GM18520 (cell line): ENCODE measurements at regions not wholly inside any gene's neighbourhood (a gene's known extent, or its start where the extent isn't known, plus 50 kb on each side); places are given as distances from the start of the nearest gene placed in this dataset.

Source experiments
- ATAC-seq: cut with Tn5 transposase; IDR thresholded peaks from one replicate; pipeline ENCODE4 v1.9.1; 2021; ENCODE audit not compliant: unreplicated experiment

DNA sequence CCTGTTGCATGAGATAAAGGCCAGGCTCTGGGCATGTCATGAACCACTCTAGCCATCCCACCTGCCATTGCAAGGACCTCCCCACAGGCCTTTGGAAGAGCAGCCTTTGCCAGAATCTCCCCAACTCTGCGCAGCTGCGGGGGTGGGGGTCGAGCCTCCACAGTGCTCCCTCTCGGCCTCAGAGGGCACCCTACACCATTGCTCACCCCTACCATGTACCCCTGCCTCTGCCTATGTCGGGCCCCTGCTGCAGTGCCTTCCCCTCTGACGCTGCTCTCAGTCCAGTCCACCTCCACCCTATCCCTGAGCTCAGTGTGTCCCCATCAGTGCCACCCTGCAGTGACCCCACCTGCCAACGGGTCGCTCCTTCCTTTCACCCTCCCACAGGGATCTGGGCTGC, 679.7 kb upstream of the RAB6C start:
- ATAC-seq, result no peak

- no peak for ATAC-seq
Measured at GRCh38 chr2:129300456-129300855, 679.0 kb upstream of the RAB6C start.

DNA sequence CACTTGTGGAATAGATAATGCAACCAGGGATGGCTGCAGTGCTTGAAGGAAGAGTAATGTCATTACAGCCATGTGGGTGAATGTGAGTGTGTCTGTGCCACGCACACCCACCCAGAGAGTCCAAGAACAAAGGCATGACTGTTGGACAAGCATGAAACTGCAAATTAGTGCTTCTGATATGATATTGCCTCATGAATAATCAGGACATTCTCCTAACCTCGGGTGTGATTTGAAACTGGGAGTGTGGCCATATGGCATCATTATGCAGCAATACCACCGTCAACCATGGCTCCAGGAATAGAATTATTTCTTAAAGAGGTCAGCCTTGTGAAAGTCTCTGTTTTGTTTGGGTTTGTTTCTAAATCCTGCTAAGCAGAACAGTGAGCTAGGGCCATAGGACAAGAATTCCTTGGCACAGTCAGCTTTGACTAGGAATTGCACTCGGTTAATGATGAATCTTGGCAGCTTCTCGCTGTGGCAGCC, 678.0 kb upstream of the RAB6C start:
- no peak for ATAC-seq

DNA sequence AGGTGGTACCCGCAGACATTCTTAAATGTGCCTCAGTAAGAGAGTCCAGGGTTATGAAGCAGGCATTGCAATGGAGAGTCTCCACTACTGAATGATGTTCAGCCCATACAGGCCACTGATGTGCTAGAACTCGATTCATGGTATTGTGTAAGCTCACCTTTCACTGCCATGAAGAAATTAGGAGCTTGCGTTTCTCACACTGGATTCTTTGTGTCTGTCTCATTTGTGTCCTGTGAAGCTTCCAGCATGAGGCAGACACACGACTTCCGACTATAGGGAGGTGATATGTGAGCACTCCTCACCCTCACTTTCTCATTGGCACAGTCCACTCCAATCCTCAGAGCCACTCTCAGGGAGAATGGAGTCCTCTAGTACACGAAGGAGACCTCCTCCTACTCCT, 677.4 kb upstream of the RAB6C start:
- ATAC-seq, result no peak

DNA sequence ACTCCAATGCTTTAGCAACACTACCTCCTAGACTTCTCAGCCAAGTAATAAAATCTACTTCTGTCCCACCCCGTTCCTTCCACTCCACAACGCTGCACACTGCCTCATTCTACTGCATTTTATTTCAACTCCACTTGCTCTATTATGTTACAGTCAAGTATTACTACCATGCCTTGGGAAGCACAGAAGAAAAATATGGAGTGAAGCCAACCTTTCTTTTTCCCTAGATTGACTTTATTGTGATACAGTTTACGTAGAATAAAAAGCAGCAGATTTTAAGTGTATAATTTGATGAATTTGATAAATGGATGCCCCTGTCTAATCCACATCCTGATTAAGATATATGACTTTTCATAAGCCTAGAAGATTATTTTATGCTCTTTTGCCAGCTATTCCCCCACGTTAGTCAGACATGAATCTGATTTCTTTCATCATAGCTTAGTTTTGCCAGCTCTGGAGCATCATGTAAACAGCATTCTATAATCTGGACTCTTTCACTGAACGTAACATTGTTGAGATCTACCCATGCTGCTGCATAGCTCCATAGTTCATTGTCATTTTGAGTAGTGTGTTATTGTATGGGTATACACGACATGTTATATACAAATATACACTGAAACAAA, 676.8 kb upstream of the RAB6C start:
- no peak for ATAC-seq

DNA sequence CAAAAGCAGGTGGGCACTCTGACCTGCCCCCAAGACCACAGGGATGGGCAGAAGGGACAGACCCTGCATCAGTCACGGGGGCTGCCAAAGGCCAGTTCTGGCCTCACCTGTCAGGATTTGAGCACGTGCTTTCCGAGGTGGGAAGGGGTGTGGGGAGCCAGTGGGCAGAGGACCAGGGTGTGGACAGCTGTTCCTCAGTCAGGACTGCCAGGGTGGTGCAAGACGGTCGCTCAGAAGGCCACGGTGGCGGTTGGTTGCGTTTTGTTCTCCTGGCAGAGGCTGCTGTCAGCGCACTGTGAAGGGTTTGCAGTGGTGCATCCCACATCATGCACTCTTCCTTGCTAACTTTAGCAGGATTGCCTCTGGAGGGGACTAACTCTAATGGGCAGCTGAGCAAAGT, 665.3 kb upstream of the RAB6C start:
- no peak for ATAC-seq

- ATAC-seq, result no peak
Measured at GRCh38 chr2:129318581-129319421, 660.7 kb upstream of the RAB6C start.

DNA sequence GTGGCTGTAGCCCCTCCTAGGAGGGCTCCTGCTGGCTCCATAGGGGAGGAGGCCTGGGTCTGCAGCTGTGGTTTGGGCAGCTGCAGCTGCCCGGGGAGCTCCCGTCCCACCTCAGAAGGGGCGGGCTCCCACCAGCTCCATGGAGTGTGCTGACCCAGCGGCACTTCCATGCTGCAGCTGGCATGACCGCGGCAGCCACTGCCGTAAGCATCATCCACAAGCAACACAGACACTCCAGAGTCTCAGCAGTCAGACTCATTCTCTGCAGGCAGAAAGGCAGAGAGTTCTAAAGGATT, 660.1 kb upstream of the RAB6C start:
- ATAC-seq, result no peak

DNA sequence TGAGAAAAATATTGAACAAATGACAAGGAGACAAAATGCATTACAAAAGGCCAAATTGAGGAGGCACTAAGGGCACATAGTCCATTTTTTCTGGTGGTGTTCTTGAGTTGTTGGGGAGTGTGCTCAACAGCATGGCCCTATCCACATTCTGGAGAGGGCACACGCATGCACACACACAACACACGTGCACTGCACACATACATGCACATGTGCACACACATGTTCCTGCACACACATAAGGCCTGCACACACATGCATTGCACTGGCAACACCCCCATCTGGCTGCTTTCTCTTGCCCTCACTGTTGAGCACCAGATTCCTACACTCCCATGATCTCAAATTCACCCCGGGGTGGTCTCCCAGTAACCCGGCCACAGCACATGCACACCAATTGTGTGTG, 659.2 kb upstream of the RAB6C start:
- ATAC-seq, result no peak

DNA sequence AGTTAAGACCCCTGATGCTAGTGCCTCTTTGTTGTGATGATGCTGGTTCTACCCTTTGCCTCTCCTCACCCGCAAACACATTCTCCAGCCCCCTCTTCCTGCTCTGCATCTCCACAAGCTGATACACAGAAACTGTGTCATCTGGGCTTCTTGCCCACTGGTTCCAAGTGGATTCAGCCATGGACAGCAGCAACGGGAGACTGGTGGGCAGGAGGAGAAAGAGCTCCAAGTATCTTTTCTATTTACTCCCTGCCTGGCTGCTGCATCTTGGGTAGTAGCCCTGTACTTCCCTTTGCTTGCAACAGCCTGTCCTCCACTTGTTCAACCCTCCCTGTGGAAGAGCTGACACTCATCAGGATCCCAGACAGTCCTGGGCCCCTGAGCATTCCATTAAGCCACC, 655.1 kb upstream of the RAB6C start:
- no peak for ATAC-seq

DNA sequence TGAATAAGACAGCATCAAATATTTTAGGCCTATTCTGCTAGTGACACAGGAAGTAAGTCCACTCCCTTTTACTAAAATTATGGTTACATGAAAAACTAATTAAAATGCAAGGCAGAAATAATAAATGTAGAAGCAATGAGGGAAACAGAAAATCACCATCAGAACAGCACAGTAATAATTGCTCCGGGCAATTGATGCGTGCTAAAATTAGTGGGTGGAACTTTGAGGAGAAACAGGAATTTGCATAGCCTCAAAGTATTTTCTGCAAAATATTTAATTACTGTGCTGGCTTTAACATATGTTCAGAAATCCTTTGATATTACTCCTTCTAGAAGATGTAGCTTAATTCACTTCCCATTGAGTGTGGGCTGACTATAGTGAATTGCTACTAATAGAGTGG, 654.3 kb upstream of the RAB6C start:
- no peak for ATAC-seq

DNA sequence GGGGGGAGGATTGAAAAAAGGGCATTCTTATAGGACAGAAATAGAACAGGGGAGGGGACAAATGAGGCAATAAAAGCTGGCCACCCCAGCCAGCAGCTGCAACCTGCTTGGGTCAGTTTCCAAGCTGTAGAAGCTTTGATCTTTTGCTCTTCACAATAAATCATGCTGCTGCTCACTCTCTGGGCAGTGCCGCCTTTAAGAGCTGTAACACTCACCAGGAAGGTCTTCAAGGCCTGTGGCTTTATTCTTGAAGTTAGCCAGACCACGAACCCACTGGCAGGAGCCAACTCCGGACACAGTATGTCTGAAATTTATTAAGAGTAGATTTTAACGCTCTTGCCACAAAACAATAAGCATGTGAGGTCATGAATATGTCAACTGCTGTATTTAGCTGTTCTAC, 649.9 kb upstream of the RAB6C start:
- ATAC-seq, result no peak

- no peak for ATAC-seq
Measured at GRCh38 chr2:129330504-129330903, 649.0 kb upstream of the RAB6C start.

- no peak for ATAC-seq
Measured at GRCh38 chr2:129331638-129332037, 647.8 kb upstream of the RAB6C start.

DNA sequence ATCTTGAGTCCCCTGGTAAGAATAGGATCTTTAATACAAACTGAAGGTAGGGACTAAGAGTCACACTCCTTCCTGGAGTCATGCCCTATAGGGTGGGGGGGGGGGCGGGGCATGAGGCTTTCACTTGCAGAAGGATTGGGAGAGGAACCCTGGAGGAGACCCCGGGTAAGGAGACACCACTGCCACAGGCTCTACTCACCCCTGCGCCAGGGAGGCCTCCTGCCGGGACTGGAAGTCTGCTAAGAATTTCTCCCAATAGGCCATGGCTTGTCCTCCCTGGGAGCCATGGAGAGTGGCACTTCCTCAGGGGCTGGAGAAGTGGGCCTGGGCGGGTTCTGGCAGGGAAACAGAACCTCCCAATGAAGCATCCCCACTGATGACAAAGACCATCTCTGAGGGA, 645.3 kb upstream of the RAB6C start:
- ATAC-seq, result no peak

DNA sequence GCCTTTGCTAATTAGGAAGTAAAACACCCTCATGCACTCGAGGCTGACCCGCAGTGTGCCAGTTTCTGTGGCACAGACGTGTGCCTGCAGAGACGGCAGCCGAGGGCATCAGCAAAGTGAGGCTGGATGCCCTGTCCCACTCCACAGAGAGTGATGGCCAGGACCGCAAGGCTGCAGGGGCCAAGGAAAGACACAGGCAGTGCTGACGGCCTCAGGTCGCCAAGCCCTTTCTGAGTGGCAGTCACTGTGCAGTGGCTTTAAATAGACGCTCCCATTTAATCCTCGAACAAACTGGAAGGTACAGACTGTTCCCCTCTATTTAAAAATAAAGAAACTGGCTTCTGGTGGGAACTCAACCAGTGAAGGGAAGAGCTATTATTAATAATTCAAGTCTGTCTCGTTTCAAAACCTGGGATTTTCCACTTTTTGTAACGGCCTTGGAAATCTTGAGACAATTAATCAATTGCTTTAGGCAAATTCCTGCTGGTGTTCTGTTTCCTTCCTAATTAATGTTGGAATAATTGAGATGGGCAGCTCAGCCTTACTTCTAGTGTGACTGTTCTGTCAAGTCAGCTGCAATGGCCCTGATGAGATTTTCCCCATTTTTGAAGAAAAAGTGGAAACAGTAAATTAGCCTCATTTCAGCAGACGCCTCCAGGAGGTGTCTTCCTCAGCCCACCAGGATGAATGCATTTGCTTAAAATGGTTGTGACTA, 644.6 kb upstream of the RAB6C start:
- ATAC-seq, result no peak

DNA sequence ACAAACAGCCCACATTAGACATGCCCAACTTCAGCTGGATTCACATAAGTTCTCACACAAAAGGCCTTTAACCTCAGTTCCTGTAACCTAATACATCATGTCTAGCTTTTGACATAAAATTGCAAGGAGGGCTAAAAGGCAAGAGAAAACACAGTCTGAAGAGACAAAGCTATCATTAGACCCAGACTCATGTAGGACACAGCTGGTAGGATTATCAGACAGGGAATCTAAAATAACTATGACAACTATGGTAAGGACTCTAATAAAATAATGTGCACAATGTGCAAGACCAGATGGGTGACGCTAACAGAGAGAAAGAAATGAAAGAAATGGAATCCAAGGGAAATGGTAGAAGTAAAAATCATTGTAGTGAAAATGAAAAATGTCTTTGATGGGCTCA, 643.2 kb upstream of the RAB6C start:
- no peak for ATAC-seq

DNA sequence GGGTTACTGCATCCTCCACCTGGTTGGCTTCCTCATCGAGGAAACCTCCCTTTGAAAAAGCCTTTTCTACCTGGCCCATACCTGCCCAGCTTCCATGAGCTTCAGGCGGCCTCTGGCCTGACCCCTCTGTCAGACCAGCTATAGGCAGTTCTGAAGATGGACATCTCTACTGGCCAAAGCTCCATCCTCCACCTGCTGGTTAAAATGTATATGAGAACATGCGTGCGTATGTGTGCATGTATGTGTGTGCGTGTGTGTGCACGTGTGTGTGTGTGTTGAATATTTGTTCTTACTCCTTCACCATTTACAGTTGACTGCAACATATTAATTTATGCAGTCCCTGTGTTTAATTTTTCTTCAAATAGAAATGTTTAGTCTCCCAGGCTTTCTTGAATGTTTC, 642.4 kb upstream of the RAB6C start:
- no peak for ATAC-seq

- ATAC-seq, result no peak
Measured at GRCh38 chr2:129345540-129345939, 633.9 kb upstream of the RAB6C start.

DNA sequence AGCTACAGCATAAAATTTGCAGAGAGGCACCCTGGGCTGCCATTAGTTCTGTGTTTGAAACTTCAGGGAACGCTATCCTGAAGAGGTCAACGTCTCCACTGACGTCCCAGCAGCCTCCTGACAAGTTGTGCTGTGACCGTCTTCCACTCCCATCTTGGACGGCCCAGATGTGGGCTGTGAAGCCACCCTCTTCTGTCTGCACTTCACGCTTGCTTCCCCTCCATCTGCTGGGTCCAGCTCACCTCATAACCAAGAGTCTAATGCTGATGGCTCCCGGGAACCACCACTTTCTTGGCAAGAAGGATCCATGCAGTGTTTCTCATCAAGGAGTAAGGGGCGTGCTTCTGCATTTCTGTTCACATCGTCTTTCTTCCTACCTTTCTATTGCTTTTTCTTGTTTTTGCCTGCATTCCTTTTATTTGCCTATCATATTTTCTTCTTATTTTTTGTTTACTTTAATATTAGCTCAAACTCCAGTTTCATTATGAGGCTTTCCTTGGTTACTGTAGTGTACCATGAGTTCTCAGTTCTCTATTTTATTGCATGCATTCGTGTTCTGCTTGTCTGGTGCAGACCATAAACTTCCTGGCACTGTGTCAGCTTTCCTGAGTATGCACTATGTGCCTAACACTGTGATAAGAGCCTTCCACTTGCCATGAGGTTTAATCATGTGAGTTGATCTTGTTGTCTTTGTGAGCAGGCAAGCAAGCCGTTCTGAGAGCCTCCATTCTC, 631.8 kb upstream of the RAB6C start:
- peak; percentile 99 for ATAC-seq

DNA sequence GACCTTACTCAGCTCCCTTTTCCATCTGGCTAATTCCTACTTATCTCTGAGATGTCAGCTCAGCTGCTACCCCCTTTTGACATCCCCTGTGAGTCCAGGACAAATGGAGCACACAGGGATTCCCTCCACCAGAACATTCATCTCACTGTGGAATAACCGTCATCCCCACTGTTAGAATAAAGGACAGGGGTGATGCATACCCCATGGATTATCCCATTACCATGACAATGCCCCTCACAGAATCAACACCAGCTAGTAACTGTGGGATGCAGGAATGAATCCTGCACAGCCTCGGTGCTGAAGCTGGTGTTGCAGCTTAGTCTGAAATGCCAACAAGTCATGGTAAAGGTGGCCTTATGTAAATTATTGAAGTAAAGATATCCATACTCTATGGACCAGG, 624.8 kb upstream of the RAB6C start:
- no peak for ATAC-seq

- no peak for ATAC-seq
Measured at GRCh38 chr2:129361688-129362087, 617.8 kb upstream of the RAB6C start.
